KBM-7 (cell line): ENCODE measurements at regions not wholly inside any gene's neighbourhood (a gene's known extent, or its start where the extent isn't known, plus 50 kb on each side); places are given as distances from the start of the nearest gene placed in this dataset.

ENCODE experiments used
- DNase-seq: peaks from one replicate; pipeline ENCODE4 v3.0.0-alpha.2; 2015
- in situ Hi-C: fragments of 300-500 bp; cut with MboI; formaldehyde crosslinking; loops from 2 replicates; pipeline ENCODE4 v1.14.3; 2020; ENCODE audit warnings: low sequenced_read_pairs, low pct_unique_long_range_greater_than_20kb, mixed read lengths

GRCh38 chr12:43106355-43106754 lies 445.6 kb downstream of the ADAMTS20 start:
- in situ Hi-C loops, result no loop called here
- no peak for DNase-seq

GRCh38 chr12:43105426-43105981 lies 446.5 kb downstream of the ADAMTS20 start:
- no peak for DNase-seq
- in situ Hi-C loops, result no loop called here

DNA sequence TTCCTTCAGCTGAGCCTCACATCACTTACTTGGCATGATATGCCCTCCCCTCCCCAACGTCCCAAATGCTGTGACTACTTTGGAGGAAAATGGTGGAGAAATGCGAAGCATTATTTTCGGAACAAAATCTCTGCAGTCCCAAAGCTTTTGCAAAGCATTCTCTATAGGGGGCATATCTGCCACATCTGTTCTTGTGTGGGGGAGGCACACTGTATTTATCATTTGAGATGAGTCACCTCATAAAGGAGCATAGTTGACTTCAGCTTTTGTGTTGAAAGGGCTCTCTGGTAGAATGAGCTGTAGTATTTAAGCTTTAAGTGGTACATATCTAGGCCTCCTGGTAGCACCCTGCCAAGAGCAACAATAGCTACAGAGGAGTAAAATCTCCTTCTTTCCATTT lies 447.5 kb downstream of the ADAMTS20 start:
- DNase-seq, result no peak
- in situ Hi-C loops, result no loop called here

GRCh38 chr12:43103866-43104265 lies 448.1 kb downstream of the ADAMTS20 start:
- in situ Hi-C loops, result no loop called here
- DNase-seq, result no peak

DNA sequence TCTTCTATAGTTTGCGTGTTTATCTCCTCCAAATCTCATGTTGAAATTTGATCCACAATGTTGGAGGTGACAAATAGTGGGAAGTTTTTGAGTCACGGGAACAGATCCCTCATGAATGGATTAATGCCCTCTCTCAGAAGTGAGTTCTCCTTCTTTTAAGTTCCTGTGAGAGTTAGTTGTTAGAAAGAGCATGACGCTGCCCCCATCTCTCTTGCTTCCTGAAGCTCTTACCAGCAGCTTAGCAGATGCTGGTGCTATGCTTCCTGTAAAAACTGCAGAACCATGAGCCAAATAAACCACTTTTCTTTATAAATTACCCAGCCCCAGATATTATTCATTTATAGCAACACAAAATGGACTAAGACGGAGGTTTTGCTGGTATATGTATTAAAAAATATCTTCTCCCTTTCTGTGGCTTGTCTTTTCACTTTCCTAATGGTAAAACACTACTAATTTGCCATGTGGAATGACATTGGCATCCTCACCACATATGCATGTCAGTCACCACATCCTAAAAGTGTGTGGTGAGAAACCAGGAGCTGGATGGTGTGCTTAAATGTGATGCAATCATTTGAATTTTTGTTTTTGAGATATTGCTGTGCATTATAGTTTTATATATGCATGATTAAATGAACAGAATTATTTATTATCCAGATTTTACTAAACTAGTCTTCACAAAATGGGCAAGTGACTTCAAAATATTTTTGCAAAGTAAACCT lies 449.3 kb downstream of the ADAMTS20 start:
- DNase-seq, result no peak
- in situ Hi-C loops, result no loop called here

- no peak for DNase-seq
Measured at GRCh38 chr12:43100231-43100630, 451.8 kb downstream of the ADAMTS20 start.

GRCh38 chr12:43099691-43100163 lies 452.3 kb downstream of the ADAMTS20 start:
- in situ Hi-C loops, result no loop called here
- no peak for DNase-seq

More at GRCh38 chr12:43100231-43100630, 451.8 kb downstream of the ADAMTS20 start:
- in situ Hi-C loops, result no loop called here

- in situ Hi-C loops, result no loop called here
- DNase-seq, result no peak
Measured at GRCh38 chr12:43098766-43099550, 453.0 kb downstream of the ADAMTS20 start.

- DNase-seq, result no peak
- in situ Hi-C loops, result no loop called here
Measured at GRCh38 chr12:43098071-43098470, 453.9 kb downstream of the ADAMTS20 start.

- in situ Hi-C loops, result no loop called here
- no peak for DNase-seq
Measured at GRCh38 chr12:43097471-43097870, 454.5 kb downstream of the ADAMTS20 start.

- no peak for DNase-seq
- in situ Hi-C loops, result no loop called here
Measured at GRCh38 chr12:43095669-43096280, 456.2 kb downstream of the ADAMTS20 start.

DNA sequence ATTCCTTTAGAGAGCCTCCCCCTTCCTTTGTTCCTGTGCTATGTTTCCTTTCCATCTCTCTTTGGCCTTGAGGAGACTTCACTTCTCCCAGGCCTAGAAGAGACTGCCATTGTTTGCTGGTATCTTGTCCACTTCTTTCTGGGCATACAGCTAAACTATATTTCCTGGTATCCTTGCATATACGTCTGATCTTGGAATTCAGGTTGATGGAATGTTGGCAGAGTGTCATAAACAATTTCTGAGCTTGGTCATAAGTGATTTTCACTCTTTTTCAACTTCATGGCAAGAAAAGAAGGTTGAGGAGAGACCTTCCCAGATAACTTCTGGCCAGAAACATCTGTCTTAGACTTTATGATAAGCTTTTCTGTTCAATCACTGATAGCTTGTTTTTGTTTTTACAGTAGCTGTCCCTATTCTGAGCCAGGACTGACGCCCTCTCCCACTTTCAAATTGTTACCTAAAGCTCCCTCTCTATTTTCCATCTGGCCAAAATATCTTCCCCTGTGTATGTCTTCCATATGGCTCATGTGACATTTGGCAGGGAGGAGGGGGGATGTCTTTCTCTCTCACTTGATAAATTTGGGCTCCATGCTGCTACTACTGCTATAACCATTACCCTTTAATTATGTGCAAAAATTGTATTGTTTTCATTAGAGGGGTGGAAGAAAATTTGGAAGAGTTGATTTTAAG lies 457.0 kb downstream of the ADAMTS20 start:
- in situ Hi-C loops, result no loop called here

GRCh38 chr12:43090981-43091380 lies 461.0 kb downstream of the ADAMTS20 start:
- DNase-seq, result no peak
- in situ Hi-C loops, result no loop called here

More for the DNA sequence above, 457.0 kb downstream of the ADAMTS20 start:
- no peak for DNase-seq

GRCh38 chr12:43087195-43088091 lies 464.6 kb downstream of the ADAMTS20 start:
- in situ Hi-C loops, result no loop called here
- no peak for DNase-seq

DNA sequence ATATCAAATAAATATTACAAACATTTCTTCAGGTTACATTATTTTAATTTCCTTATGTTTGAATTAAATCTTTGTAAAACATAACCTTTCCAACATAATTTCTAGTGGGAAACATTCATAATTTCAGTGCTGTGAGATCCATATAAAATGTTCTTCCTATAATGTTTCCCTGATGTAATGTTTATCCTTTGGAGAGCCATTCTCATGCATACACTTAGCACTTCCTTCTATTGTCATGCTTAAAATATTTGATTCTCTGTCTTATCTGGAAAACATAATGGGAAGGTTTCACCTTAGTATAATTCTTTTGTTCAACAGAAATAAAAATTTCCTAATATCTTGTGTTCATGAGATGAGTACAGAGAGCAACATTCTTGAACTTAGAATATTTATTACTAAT lies 472.5 kb downstream of the ADAMTS20 start:
- DNase-seq, result no peak
- in situ Hi-C loops, result no loop called here

DNA sequence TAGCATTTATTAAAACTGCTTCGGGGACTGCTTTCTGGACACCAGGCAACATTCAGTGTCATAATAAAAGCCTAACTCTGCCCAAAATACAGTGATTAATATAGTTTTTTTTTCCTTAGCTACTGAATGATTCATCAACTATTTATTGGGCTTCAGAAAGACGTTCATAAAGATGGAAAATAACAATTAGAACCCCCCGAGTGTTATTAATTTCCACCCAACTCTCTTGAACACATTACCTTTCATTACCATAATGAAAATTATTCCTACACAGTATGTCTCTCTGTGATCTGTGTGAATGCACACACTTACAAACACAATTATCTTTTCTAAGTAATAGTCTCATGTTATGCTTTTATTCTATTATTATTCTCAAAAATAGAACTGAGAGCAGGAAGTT lies 473.0 kb downstream of the ADAMTS20 start:
- DNase-seq, result no peak
- in situ Hi-C loops, result no loop called here

- in situ Hi-C loops, result no loop called here
- no peak for DNase-seq
Measured at GRCh38 chr12:43072431-43072830, 479.6 kb downstream of the ADAMTS20 start.

DNA sequence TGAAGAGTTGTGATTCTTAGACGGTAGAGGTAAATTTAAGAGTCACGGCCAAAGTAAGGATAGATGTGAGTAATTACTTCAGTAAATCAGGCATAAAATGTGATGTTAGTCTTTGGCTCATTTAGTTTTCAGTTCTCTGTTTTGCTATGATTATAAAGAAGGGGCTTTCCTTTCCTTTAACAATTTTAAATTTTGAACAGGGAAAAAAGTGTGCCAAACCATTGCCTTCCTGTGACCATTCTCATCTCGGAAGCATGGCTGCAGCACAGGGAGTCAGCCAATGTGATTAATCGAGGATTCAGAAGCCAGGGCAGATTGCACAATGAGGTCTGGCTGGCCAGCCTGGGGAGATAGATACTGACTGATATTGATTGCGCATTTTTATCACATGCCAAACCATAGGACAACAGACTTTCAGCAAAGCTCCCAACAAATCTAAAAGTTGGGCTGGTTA lies 480.2 kb upstream of the PRICKLE1 start:
- in situ Hi-C loops, result no loop called here
- DNase-seq, result no peak
